HG03108 (cell line): ENCODE measurements at regions not wholly inside any gene's neighbourhood (a gene's known extent, or its start where the extent isn't known, plus 50 kb on each side); places are given as distances from the start of the nearest gene placed in this dataset.

ENCODE experiments used
- ATAC-seq: cut with Tn5 transposase; IDR thresholded peaks from one replicate; pipeline ENCODE4 v1.9.1; 2021; ENCODE audit warnings: moderate library complexity; ENCODE audit not compliant: unreplicated experiment

DNA sequence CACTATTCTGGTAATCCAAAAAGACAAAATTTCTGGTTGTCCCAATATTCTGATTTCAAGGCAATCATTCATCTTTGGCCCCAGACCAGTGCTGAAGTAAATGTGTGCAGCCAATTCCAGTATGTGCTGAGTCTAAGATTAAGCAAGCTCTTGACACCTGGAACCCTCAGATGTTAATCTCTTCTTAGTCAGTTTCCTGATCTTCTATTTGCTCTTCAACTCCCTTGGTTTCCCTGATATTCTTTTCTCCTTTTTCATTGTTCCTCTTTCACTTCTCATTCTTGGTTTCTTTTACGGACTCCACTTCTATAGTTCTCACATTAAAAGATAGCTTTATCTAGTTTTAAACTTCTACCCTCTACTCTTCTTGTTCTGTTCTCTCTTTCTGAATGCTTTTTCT lies 445.7 kb upstream of the FANCL start:
- ATAC-seq, result no peak

DNA sequence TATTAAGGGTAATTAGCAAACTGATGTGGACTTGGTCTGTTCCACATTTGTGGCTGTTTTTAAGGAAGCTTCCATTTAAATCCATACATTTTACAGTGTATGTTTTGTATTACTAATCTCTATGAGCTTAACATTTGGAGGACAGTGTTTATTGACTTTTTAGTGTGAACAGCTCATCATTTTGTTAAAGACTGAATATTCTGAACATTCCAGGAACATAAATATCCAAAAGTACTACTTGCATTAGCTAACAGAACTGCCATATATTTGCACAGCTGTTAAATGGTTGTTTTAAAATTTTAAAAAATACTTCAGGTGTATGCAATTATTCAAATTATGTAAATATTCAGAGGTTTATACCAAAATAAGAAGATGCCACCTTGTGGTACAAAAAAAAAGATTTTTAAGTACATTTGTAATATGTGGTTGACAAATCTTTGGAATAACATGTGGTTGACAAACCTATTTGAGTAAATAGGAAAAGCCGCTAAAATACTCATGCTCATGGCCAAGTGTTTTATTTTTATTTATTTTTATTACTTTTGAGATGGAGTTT lies 439.7 kb upstream of the FANCL start:
- ATAC-seq, result no peak

DNA sequence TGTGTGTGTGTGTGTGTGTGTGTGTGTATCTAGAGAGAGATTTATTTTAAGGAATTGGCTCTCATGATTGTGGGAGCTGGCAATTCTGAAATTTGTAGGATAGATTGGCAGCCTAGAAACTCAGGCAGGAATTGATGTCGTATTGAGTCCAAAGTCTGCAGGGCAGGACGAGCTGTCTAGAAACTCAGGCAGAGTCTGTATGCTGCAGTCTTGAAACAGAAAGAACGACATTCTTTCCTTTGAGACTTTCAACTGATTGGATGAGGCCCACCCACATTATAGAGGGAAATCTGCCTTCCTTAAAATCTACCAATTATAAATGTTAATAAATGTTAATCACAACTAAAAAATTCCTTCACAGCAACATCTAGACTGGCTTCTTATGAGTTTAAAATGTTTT lies 436.6 kb upstream of the FANCL start:
- no peak for ATAC-seq

DNA sequence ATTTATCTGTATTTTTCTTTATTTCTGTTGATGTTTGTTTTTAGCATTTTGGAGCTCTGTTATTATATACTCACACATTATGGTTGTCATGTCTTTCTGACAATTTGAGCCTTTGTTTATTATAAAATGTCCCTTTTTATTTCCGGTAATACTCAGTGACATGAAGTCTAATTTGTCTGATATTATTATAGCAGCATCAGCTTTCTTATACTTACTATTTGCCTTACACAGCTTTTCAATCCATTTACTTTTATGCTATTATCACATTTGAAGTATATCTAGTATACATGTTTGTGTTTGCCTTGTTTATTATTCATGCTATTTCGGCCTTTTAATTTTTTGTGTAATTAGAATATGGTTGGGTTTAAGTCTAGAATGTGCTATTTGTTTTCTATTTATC lies 430.6 kb upstream of the FANCL start:
- no peak for ATAC-seq

DNA sequence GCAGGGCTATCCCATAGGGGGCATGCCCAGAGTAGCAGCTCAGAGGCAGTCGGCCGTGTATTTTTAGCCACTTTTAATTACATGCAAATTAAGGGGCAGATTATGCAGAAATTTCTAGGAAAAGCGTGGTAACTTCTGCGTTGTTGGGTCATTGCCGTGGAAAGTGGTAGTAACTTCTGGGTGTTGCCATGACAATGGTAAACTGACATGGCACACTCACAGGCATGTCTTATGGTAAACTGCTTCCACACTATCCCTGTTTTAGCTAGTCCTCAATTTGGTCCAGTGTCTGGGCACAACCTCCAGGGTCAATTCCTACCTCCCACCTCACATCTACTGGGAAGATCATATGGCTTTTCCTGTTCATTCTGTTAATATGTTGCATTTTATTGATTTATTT lies 428.9 kb upstream of the FANCL start:
- ATAC-seq, result no peak

DNA sequence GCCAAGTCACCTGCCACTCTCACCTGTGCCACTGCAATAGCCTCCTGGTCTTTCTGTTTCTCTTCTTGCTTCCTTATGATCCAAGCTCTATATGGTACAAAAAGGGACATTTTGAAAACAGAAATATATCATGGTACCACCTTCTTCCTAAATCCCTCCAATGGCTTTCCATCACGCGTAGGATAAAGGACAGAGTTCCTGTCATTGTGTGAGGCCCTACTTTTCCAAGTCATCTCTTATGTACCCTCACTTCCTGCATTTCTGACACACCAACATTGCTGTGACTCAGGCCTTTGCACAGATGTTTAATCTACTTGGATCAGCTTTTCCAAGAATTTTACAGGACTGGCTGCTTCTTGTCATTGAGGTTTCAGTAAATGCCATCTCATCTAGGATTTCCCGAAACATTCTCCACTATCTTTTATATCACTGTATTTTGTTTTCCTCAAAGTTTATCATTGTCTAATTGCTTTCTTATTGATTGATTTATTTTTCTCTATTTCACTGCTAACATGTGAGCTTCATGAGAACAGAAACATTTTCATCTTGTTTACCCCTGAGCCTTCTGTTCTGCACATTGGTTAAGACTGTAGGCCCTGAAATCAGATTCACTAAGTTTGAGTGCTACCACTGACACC lies 426.1 kb upstream of the FANCL start:
- ATAC-seq, result no peak

DNA sequence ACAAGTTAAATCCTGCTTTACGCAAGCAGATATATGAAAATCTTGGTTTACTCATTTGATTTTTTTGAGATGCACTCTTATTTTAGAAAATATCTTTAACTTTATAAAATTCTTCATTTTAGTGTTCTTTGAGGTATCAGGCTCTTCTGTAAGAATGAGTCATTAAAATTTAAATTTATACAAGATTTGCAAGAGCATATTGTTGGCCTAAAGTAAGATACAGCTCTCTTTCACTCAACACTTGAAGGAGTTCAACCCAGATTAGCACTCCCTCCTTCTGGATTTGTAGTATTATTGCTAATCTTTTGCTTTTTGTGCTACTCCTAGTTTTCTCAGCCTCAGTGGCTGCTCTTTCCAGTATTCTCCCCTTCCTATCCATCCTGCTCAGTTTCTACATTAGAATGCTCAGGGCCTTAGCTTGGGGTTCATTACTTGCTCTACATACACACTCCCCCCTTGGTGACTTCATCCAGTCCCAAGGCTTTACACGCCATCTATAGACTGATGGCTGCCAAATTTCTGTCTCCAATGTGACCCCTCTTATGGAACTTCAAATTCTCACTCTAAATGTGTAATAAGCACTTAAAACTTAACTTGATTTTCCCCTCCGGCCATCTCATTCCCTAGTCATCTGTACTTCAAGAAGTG lies 425.3 kb upstream of the FANCL start:
- no peak for ATAC-seq

DNA sequence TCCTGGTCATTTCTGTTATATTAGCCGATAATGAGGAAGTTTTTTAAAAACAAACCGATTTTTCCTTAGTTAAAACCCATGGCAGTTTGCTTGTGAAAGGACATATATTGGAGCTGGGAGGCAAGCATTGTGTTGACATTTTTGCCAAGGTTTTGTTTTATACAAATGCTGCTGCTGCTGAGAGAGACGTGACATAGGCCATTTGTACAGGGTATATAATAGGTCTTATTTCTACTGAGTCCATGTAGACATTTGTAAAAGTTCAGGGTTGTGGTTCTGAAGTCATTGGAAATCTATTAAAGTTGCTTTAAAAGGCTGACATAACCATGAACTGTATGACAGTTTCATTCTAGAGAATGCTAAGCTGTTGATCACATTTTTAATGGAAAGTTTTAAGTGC lies 424.0 kb upstream of the FANCL start:
- no peak for ATAC-seq

DNA sequence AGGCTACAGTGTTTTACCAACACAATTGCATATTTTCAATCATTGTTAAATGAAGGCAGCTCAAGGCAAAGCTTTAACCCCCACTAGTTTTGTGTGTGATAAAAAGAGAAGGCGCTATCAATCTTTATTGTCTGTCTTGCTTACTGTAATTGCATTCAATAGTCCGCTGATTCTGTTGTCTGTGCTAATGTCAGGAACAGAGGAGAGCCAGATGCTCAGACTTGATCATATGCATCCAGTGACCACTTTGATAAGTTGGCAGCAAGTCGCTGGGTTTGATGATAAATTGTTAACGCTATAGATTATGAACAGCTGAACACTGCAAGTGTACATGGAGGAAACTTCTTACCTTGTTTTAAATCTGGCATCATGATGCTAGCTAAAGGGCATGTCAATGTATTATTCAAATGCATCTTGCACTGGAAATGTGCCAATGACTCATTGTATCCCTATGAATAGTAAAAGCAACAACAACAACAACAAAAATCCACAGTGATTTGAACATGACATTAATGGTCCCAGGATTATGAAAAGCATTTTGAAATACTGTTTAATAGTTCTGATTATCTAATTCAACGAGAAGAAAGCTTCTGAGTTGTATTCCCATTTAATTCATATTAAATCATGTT lies 423.5 kb upstream of the FANCL start:
- ATAC-seq, result no peak

DNA sequence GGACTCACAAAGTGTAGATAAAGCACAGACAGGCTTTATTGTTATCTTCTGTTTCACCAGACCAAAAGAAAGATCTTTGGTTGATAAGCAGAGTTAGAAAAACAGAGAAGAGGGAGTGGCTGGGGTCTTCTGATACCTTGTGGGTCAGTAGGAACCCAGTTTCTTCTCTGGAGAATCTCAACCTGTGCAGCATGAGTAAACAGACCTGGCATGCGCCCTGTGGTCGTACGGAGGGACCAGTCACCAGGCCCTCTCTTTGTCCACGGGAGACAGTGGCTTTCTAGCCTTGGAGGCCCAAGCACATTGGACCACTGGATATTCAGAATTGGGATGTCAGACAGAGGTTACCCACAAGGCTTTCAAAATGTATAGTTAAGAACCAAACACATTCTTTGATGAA lies 418.9 kb upstream of the FANCL start:
- ATAC-seq, result no peak

DNA sequence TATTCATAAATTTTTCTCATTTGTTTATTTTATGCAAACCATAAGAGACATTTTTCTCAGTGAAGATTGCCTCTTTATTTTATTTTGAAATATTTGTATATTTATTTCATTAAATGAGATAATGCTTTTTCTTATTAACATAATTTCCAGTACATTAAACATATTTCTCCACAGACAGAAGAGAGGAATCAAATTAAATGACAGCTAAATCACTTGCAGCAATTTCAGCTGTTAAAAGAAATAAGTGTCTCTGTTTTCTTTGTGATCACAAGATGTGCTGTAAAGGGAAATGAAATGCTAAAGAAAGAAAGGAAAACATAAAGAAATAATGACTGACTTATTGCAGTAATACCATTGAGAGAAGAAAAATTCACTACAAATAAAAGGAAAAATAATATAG lies 414.0 kb upstream of the FANCL start:
- ATAC-seq, result no peak

DNA sequence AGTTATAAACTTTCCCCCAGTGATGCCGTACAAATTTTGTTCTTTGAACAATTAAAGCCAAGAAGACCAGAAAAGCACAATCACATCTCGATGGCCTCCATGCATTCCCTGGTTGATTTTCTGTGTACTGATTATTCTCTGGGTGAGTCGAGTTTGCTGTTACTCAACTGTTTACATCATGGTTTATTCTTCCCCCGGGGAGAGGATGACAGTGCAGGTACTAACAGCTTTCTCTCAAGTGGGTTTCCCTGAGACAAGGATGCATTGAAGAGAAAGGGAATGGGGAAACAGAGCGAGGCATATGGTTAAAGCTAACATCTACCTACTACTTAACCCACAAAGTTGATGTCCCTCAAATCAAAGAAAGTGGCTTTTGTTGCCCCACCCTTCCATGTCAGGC lies 410.8 kb upstream of the FANCL start:
- ATAC-seq, result no peak

DNA sequence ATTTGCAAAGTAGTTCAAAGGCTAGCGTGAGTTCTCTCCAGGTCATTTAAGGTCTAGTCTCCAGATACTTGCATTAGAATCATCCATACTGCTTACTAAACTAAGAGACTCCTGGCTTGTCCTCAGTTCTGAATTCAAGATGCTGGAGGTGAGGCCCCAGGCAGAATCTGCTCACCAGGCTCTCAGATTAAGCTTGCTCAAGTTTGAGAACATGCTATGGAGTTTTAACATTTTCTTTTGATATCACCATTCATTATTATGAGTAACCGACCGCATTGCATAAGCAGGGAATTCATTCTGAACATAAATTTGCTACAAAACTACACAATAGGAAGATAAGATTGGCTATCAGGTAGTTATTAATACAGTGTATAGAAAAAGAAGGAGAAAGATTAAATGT lies 409.7 kb upstream of the FANCL start:
- ATAC-seq, result no peak

DNA sequence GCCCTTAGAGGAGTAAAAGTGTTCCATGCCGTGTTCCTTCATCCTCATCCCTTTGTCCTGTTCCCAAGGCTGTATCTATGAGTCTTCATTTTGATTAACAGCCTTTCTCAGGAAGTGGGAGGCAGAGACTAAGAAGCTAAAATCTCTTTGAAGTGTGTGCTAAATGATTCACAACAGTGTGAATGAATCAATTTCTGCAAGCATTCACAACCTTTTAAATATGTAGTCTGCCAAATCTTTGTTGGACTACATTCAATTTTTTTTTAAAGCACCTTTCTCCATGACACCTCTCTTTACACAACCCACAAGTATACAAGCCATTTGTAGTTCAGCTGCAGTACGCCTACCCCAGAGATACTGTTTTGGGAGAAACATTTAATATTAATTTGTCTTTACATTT lies 408.6 kb upstream of the FANCL start:
- ATAC-seq, result no peak

DNA sequence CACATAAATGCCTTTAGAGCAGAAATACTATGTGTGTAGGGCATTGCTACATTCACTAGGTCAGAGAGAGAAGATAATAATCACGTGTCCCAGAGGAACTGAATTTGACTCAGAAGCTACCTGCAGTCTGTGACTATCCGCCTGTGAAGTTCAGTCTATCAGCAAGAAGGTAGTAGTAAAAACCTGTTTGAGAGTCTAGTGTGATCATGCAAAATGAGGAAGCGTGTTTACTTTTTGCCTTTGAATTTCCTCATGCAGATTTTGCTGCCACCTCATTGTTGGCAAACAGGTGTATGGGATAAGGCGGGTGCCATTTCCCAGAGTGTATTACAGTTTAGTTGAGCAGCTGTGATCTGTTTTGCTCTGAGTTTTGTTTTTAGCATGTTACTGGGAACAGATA lies 403.9 kb upstream of the FANCL start:
- ATAC-seq, result no peak

DNA sequence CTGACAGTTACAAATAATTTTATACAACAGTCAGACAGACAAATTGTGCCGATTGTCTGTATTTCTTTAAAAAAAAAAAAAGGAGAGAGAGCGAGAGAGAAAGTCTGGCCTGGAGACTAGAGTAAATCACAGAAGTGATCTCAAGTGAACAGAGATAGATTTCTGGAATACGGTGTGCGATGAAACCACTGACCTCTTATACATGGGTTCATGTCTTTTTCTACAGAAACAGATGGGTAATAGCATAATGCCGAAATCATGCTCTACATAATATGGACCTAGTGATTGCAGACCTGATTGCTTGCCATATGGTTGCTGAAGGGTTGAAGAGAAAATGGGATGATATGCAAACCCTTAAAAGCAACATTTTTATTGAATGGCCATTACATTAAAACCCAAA lies 403.3 kb upstream of the FANCL start:
- ATAC-seq, result no peak

DNA sequence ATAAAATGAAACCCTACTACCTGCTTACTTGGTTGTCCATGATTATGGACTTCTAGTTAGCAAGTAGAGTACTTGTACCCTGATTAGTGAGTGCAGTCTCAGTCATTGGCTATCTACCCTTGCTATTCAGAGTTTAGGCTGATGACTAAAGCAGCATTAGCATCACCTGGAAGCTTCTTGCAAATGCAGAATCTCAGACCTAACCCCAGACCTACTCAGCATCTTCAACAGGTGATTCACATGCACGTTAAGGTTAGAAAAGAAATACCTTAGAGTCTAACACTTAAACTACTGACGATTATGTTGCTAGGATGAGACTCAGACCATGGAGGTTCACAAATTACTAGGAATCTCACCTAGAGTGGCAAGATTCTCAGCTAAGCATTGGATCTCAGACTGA lies 399.9 kb upstream of the FANCL start:
- ATAC-seq, result no peak

DNA sequence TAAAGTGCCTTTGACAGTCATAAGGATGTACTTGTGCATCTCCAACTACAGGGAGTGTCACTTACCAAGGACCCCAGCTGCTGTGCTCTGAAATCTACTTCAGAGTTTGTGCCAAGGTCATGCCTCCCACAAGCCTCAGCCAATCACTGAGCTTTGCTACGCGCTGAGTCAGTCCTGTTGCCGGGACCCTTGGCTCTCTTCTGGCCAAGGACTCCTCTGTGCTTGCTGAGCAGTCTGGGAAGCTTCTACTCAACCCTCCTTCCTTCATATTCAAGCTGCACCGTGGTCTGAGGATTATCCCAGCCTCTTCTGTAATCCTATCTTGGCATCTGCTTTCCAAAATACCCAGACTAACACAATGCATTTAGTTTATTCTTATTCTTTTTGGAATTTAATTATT lies 398.9 kb upstream of the FANCL start:
- no peak for ATAC-seq

DNA sequence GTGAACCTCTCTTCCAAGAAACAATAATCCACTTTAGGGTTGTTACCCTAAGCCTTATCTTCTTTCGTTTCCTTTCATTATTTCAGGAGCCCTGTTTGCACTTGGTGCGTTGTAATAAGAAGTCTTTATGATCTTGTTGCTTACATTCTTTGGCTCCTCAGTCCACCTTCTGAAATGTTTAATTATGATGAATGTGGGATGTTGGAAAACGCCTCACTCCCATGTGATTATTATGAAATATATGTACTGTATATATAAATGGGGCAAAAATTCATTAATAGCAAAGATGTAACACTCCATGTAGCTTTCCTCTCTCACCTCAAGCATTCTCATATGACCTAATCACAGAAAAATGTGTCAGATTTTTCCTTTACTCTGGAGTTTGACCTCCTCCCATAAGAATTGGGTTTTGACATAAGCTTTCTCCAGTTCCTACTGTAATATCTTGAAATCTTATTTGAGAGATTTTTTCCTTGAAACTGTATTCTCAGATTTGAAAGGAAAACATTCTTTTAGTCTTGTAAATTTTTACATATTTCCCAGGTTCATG lies 397.2 kb upstream of the FANCL start:
- ATAC-seq, result no peak

DNA sequence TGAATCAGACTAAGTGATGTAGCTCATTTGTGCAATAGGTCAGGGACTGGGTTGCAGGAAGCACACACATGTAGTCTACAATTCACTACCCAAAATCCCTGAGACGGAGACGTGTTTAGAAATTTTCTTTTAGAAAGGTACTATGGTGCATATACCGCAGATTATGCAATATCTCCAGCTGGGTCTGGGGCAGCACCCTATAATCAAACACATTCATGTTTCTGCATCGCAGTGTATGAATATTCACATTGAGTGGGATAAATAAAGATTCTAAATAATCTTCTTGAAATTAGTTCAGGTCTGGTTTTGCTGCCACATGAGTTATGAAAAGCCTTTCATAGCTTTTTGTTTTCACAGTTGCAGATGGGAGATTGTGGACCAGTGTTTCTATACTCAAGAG lies 395.7 kb upstream of the FANCL start:
- ATAC-seq, result no peak

DNA sequence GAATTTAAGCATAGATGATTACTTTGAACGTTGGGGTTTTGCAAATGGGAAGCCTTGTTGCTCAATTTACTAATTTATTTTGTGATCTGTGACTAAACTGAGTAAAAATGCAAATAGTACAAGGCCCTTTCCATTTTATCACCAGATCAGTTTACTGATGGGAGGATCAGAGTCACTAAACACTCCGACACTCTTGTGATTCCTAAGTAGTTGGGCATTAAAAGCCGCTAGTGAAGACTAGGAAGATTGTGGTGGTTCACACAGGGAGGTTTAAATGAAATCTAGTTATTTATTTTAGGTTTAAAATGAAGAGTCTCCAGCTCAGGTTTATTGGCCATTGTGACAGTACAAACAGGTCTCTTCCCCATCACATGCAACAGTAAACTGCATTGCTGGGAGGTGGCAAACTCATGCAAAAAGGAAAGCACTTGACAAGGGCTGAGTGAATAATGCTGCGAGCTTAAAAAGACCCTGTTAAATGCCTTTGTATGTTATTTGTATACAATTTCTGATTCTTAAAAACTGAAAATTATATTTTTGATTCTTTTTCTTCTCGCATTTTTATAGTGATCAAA lies 394.8 kb upstream of the FANCL start:
- ATAC-seq, result no peak
